Prostate gland (tissue), 2 donors: ENCODE measurements at regions not wholly inside any gene's neighbourhood (a gene's known extent, or its start where the extent isn't known, plus 50 kb on each side); places are given as distances from the start of the nearest gene placed in this dataset.

Source experiments
- CTCF ChIP-seq, 4 experiments: fragments of 200-600 bp in 2 of 4; fragments of 450-650 bp in 2 of 4; sonication (generic) in 2 of 4; IDR thresholded peaks; 1 replicate in 3 of 4; 2 replicates in 1 of 4; pipeline ENCODE4 v1.5.1; 2016 to 2019; ENCODE audit warnings: antibody characterized with exemption in 4 of 4, mild to moderate bottlenecking in 2 of 4, moderate library complexity in 2 of 4
- POLR2A ChIP-seq: fragments of 450-650 bp; IDR thresholded peaks from one replicate; pipeline ENCODE4 v1.6.1; 2016; ENCODE audit warnings: antibody characterized with exemption, mild to moderate bottlenecking

DNA sequence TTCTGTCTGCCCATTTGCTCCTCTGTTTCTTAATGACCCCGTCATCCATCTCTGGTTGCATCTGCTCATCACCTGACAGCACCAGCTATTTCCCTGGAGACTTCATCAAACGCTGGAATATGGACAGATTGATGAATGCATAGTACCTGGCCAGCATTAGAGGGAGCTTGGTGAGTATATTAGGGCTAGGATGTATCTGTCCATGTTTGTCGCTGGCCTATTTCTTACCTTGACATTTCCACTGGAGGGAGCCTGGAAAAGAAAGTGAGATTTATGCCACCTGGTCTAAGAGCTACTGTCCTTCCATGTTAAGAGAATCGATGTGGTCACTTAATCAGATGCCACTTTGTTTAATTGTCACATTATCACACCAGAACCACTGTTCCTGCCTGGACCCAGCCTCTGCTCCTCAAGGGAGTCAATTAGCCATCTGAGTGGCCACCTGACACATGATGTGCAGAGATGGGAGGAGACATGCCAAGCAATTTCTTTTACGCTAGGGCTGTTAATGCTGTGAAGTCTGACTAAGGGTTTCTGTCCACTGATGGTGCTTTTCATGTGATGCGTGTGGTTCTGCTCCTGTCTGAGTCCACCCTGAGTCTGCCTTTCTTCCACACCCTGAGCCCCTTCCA, 75.3 kb upstream of the SFSWAP start:
- TF ChIP-seq POLR2A (no peak), CTCF (IDR thresholded peaks at IDR 0.05) (no peak)
